ENCODE measurements at regions not wholly inside any gene's neighbourhood (a gene's known extent, or its start where the extent isn't known, plus 50 kb on each side); places are given as distances from the start of the nearest gene placed in this dataset.

GRCh38 chr2:200181755-200182154, 124.7 kb upstream of the SPATS2L start:
- no peaks in the 10 kb centered on the region for H3K27me3 ChIP-seq
- intact Hi-C loops (cut with DNase I): no loop called here
- 78 to 85% methylated on average over 5 of the region's 5 CpGs for WGBS, 2 donors

GRCh38 chr2:200184748-200185627, 121.5 kb upstream of the SPATS2L start:
- no peaks in the 10 kb centered on the region for H3K4me1 ChIP-seq
- H3K27me3 ChIP-seq: no peaks in the 10 kb centered on the region
- no peaks in the 10 kb centered on the region for H3K9me3 ChIP-seq
- no peak overlapping the region for H3K4me3 ChIP-seq
- WGBS, 2 donors: 33 to 67% methylated on average over 8 of the region's 8 CpGs
- no peak for TF ChIP-seq POLR2A (IDR thresholded peaks at IDR 0.05)
- no peak for TF ChIP-seq CTCF (IDR thresholded peaks at IDR 0.05)
- no peak for TF ChIP-seq EP300 (IDR thresholded peaks at IDR 0.05)
- no peak for TF ChIP-seq POLR2AphosphoS5 (IDR thresholded peaks at IDR 0.05)
- H3K27ac ChIP-seq: no peak overlapping the region
- no peak for DNase-seq
- intact Hi-C loops (cut with DNase I): no loop called here
- H3K36me3 ChIP-seq: no peaks in the 10 kb centered on the region

More at GRCh38 chr2:200181755-200182154, 124.7 kb upstream of the SPATS2L start:
- no peak for TF ChIP-seq EP300 (IDR thresholded peaks at IDR 0.05)
- no peak for TF ChIP-seq POLR2AphosphoS5 (IDR thresholded peaks at IDR 0.05)
- no peak for TF ChIP-seq POLR2A (IDR thresholded peaks at IDR 0.05)
- TF ChIP-seq CTCF (IDR thresholded peaks at IDR 0.05): no peak
- no peak overlapping the region for H3K27ac ChIP-seq
- H3K9me3 ChIP-seq: no peaks in the 10 kb centered on the region
- no peaks in the 10 kb centered on the region for H3K36me3 ChIP-seq
- DNase-seq: no peak
- no peaks in the 10 kb centered on the region for H3K4me1 ChIP-seq
- no peak overlapping the region for H3K4me3 ChIP-seq

- Histone ChIP-seq H3K4me3 (no peak overlapping the region), H3K27ac (no peak overlapping the region), H3K27me3 (no peaks in the 10 kb centered on the region), H3K4me1 (no peaks in the 10 kb centered on the region), H3K9me3 (no peaks in the 10 kb centered on the region), H3K36me3 (no peaks in the 10 kb centered on the region)
- DNase-seq: no peak
- TF ChIP-seq CTCF (IDR thresholded peaks at IDR 0.05): no peak
- TF ChIP-seq EP300 (IDR thresholded peaks at IDR 0.05): no peak
- TF ChIP-seq POLR2AphosphoS5 (IDR thresholded peaks at IDR 0.05): no peak
- TF ChIP-seq POLR2A (IDR thresholded peaks at IDR 0.05): no peak
- 82 to 88% methylated on average over 5 of the region's 5 CpGs for WGBS, 2 donors
- intact Hi-C loops (cut with DNase I): no loop called here
These were observed 120.9 kb upstream of the SPATS2L start for GRCh38 chr2:200185628-200186000.

GRCh38 chr2:200186002-200186401, 120.5 kb upstream of the SPATS2L start:
- intact Hi-C loops (cut with DNase I): no loop called here
- Histone ChIP-seq H3K4me3 (no peak overlapping the region), H3K4me1 (no peaks in the 10 kb centered on the region), H3K27me3 (no peaks in the 10 kb centered on the region), H3K9me3 (no peaks in the 10 kb centered on the region), H3K27ac (no peak overlapping the region), H3K36me3 (no peaks in the 10 kb centered on the region)
- WGBS, 2 donors: 84 to 89% methylated on average over 1 of the region's 1 CpG
- DNase-seq: no peak
- no peak for TF ChIP-seq POLR2AphosphoS5 (IDR thresholded peaks at IDR 0.05)
- no peak for TF ChIP-seq POLR2A (IDR thresholded peaks at IDR 0.05)
- TF ChIP-seq CTCF (IDR thresholded peaks at IDR 0.05): no peak
- no peak for TF ChIP-seq EP300 (IDR thresholded peaks at IDR 0.05)
